Lung microvascular endothelial cell (primary cell): ENCODE measurements at regions not wholly inside any gene's neighbourhood (a gene's known extent, or its start where the extent isn't known, plus 50 kb on each side); places are given as distances from the start of the nearest gene placed in this dataset.

Source experiments
- DNase-seq, 2 donors: peaks; one replicate each; pipeline versions ENCODE4 v3.0.0 to v3.0.0-alpha.2; 2010; ENCODE audit warnings: low read depth in 2 of 2

GRCh38 chr10:21031232-21031795 lies 134.2 kb upstream of the NEBL start:
- no peak for DNase-seq

GRCh38 chr10:21030091-21030490 lies 133.0 kb upstream of the NEBL start:
- DNase-seq: peak; percentile 5 to 73

DNA sequence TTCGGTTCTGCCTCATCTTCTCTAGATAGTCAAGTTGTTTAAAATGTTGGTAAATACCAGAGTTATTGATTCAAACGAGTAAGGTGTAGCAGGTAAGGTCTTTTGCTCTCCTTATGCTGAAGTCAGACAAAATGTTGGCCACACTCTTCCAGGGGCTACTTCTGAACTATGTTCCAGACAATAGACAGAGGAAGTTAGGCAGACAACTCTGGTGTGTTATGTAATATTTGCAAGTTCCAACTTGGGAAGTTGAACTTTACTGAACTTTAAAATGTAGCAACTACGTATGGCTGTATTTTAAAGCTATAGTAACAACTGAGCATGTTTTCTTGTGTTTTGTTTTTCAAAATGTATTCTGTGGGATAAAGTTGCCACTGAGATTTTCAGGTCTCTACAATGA lies 125.7 kb upstream of the NEBL start:
- peak in 1 of 2 donors; percentile 24 for DNase-seq

DNA sequence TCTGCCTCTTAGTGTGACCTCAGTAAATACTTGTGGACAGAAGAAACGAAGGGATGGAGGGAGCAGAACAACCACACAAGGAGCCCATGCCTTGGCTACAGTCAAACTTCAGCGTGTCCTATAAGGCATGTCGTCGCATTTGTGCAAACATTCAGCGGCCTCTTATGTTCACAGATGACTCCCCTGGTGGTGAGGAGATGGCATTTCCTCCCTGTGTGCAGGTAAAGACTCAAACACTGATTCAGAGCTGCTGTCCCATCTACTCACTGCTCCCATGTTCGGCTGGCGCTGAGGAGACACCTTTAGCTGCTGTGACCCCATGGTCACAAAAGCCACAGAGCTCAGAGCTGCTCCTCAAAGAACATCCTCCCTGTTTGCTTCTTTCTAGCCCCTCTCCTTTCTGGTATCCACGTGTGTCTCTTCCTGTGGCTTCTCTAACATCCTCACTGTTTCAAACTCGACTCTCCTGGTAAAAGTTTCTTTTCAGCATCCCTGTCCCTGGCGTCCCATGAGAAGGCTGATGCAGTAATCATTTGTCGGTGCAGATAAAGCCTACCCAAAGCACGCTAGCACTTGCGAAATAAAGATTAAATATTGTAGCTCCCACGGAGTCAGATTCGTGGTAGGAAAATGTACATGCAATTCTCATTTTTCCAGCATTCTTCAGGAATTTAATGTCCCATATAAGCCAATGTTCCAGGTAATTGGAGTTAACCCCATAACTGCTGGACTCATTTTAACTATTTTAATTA lies 124.9 kb upstream of the NEBL start:
- DNase-seq: no peak

GRCh38 chr10:21021231-21021630 lies 124.1 kb upstream of the NEBL start:
- no peak for DNase-seq

DNA sequence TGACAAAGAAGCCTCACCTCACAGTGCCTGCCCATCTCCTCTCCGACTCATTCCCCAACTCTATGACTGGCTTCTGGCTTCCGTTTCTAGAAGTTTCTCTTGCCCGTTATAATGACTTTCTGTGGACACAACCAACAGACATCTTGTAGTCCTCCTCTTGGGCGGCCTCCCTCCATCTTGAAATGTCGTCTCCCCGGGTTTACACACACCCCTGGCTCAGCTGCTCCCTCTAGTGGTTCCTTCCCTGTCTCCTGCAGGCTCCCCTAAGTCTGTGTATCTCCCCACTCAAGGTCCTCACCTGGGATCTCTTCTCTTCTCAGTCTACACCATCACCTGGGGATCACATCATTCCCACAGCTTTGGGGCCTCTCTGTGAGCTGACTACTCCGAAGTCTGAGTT lies 123.4 kb upstream of the NEBL start:
- peak; percentile 14 to 43 for DNase-seq

- no peak for DNase-seq
Observed at GRCh38 chr10:21019436-21019835, 122.3 kb upstream of the NEBL start.

DNA sequence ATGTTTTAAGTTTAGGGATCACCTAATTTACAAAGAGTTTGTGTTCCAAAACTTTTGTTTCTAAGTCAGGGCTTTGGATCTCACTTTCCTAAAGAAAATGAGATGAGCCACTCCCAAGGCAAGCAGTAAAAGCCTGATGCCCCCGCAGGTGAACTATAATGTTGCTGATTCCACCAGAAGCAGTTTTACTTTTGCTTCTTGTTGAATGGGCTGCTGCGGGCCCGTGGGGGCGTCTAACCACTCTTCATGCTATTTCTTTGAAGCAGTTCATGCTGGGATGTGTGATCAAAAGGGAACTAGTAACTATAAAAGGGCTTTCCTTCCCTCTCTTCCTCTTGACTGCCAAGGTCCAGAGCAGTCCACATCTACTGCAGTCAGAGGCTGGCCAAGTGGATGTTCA lies 118.7 kb upstream of the NEBL start:
- DNase-seq: no peak

DNA sequence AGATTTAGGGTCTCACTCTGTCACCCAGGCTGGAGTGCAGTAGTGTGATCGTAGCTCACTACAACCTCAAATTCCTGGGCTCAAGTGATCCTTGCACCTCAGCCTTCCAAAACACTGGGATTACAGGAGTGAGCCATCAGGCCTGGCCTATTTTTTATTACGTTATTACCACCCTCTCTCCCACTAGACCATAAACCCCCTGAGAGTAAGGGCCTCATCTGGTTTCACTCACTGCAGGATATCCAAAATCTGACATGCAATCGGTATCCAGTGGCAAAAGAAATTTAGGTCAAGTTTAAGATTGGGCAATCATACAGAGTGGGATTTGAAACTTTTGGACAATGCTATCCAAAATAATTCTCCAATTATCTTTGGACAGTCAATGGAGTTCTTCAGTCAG lies 117.0 kb upstream of the NEBL start:
- DNase-seq: no peak

- DNase-seq: no peak
Observed at GRCh38 chr10:21011433-21012018, 114.4 kb upstream of the NEBL start.

- no peak for DNase-seq
Observed at GRCh38 chr10:21010615-21011014, 113.5 kb upstream of the NEBL start.

DNA sequence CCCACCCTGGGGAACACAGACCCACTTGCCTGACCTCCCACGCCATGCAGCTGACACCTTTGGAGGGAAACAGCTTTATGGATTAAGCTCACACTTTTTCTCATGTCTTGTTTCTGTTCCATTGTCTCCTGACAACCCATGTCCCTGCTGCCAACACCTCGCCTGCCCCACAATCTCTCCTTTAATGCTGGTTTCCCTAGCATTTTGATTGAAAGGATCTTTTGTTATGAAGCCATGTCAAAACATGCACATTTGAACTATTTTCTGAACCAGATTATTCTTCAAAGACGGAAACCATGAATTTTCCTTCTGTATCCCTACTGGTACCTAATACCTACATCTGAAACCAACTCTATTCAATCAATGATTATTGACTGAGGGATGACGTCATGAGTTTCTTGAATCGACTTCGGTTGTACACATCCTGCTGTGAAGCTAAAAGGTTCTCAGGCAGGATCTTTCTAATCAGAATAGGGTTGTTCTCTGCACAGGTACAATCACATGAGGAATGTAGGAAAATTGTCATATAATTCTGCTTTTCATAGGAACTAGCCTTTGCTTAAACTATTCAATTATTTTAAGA lies 106.2 kb upstream of the NEBL start:
- DNase-seq: no peak

GRCh38 chr10:21002091-21002878 lies 105.2 kb upstream of the NEBL start:
- DNase-seq: peak; percentile 90

GRCh38 chr10:20999699-21000098 lies 102.6 kb upstream of the NEBL start:
- DNase-seq: no peak

DNA sequence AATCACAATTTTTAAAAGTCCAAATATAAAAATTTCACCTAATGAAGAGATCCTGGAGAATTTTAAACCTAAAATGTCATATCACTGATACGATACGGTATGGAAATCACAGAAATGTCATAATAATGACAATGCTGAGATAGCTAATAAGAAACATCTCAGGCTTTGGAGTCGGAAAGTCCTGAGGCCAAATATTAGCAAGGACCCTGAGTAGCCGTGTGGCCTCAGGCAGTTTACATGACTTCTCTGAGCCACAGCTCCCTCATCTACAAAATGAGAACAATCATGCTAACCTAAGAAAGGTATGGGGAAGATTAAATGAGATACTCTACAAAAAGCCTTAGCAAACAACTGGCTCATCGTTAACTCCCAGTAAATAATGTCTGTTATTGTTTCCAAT lies 100.9 kb upstream of the NEBL start:
- no peak for DNase-seq

GRCh38 chr10:20995123-20995987 lies 98.2 kb upstream of the NEBL start:
- peak in 1 of 2 donors; percentile 15 for DNase-seq

DNA sequence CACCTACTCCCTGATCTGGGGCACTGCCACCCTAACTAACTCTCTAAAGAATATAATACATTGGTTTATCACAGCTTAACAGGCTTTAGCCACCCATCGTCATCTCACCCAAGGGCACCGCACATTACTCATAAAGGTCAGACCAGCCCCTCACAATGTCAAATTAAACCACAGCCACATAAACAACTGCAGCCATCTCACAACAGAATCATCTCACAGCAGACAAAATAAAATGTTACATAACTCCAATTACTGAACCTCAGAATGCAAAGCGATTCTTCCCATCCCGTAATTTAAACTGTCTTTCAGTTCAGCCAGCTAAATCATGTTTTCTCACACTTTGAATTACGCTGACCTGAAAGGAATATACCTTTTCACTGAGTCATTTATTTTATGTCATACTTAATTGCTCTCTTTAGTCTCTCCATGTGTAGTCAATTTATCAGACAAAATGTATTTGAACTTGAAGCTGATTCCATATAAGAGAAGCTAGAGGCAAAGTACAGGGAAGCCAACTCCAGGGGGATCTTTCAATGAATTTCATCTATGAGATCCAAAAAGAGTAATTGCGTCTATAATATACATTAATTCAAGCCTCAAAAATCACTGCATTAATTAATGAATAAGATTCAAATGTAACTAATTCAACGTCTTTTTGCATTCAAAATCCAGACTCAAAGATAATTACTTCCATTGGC lies 96.9 kb upstream of the NEBL start:
- DNase-seq: peak in 1 of 2 donors; percentile 17

DNA sequence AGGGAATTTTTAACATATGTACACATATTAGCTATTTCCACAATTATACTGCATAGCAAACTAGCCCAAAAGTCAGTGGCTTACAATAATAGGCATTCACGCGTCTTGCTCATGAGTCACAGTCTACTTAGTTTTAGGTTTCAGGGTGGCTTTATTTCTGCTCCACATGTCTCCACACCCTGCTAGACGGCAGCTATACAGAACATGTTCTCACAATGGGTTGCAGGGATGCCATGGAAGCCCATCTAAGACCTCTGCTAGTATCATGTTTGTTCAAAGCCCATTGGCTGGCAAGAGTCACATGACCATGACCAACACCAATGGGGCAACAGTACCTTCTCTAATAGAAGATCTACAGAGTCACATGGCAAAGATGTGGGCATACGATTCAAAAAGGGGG lies 96.3 kb upstream of the NEBL start:
- DNase-seq: no peak

GRCh38 chr10:20991526-20991925 lies 94.4 kb upstream of the NEBL start:
- DNase-seq: no peak

DNA sequence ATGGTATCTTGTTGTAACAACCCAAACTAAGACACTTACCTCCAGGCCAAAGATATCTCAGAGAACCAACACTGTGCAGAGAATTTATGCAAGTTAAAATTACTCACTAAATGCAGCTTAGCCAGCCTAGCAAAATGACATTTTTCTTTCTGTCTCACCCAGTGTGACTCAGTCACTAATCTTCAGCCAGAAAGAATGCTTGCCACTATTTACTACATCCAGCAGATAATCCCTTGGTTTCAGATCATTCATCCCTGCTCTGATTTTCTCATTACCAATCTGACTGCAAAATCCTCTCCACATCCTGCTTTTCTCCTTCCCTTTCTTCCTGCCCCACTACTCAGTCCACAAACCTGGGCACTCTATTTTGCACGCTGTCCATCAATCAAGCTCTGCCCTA lies 93.5 kb upstream of the NEBL start:
- peak in 1 of 2 donors; percentile 27 for DNase-seq
